Activated T-cell treated with anti-CD3 and anti-CD28 coated beads, Interleukin-2, amount 50 U/mL, for 24 hours (primary cell): ENCODE measurements at regions not wholly inside any gene's neighbourhood (a gene's known extent, or its start where the extent isn't known, plus 50 kb on each side); places are given as distances from the start of the nearest gene placed in this dataset.

Experiments
- DNase-seq: peaks from one replicate; pipeline ENCODE4 v3.0.0-alpha.2; 2020
- H3K27ac Mint-ChIP-seq: 2 replicates; pipeline ENCODE4 v1.8.0; 2020; ENCODE audit warnings: mild to moderate bottlenecking, mixed read lengths
- H3K27me3 Mint-ChIP-seq: 2 replicates; pipeline ENCODE4 v1.8.0; 2020; ENCODE audit warnings: mixed read lengths
- H3K36me3 Mint-ChIP-seq: 2 replicates; pipeline ENCODE4 v1.8.0; 2020; ENCODE audit warnings: low read depth, mixed read lengths
- H3K4me1 Mint-ChIP-seq: 2 replicates; pipeline ENCODE4 v1.8.0; 2020; ENCODE audit warnings: low read depth, mixed read lengths
- H3K4me3 Mint-ChIP-seq: 2 replicates; pipeline ENCODE4 v1.8.0; 2020; ENCODE audit warnings: mild to moderate bottlenecking, moderate library complexity, mixed read lengths
- H3K9me3 Mint-ChIP-seq: 2 replicates; pipeline ENCODE4 v1.8.0; 2020; ENCODE audit warnings: mixed read lengths

- DNase-seq = no peak
- H3K27ac Mint-ChIP-seq = no peak overlapping the region
- peaks cover 3% of the 10 kb centered on the region for H3K9me3 Mint-ChIP-seq
- no peaks in the 10 kb centered on the region for H3K4me1 Mint-ChIP-seq
- H3K36me3 Mint-ChIP-seq = no peaks in the 10 kb centered on the region
- no peak overlapping the region for H3K4me3 Mint-ChIP-seq
- no peaks in the 10 kb centered on the region for H3K27me3 Mint-ChIP-seq
These were observed 333.6 kb upstream of the FAM241A start for GRCh38 chr4:111811661-111812060.

GRCh38 chr4:111812114-111812513 lies 333.1 kb upstream of the FAM241A start:
- Mint-ChIP-seq H3K4me1 (no peaks in the 10 kb centered on the region), H3K9me3 (peaks cover 4% of the 10 kb centered on the region), H3K27ac (no peak overlapping the region), H3K27me3 (no peaks in the 10 kb centered on the region), H3K36me3 (no peaks in the 10 kb centered on the region), H3K4me3 (no peak overlapping the region)
- no peak for DNase-seq

GRCh38 chr4:111812760-111813159 lies 332.5 kb upstream of the FAM241A start:
- H3K4me1 Mint-ChIP-seq = no peaks in the 10 kb centered on the region
- peaks cover 4% of the 10 kb centered on the region for H3K9me3 Mint-ChIP-seq
- DNase-seq = no peak
- no peak overlapping the region for H3K4me3 Mint-ChIP-seq
- no peaks in the 10 kb centered on the region for H3K27me3 Mint-ChIP-seq
- no peak overlapping the region for H3K27ac Mint-ChIP-seq
- no peaks in the 10 kb centered on the region for H3K36me3 Mint-ChIP-seq

- Mint-ChIP-seq H3K4me3 (no peak overlapping the region), H3K27ac (no peak overlapping the region), H3K9me3 (peaks cover 4% of the 10 kb centered on the region), H3K36me3 (no peaks in the 10 kb centered on the region), H3K27me3 (no peaks in the 10 kb centered on the region), H3K4me1 (no peaks in the 10 kb centered on the region)
- no peak for DNase-seq
These were observed 331.6 kb upstream of the FAM241A start for GRCh38 chr4:111813555-111814140.

GRCh38 chr4:111814961-111815360 lies 330.3 kb upstream of the FAM241A start:
- no peak overlapping the region for H3K4me3 Mint-ChIP-seq
- H3K27me3 Mint-ChIP-seq = no peaks in the 10 kb centered on the region
- H3K36me3 Mint-ChIP-seq = no peaks in the 10 kb centered on the region
- peaks cover 7% of the 10 kb centered on the region for H3K9me3 Mint-ChIP-seq
- DNase-seq = no peak
- H3K4me1 Mint-ChIP-seq = no peaks in the 10 kb centered on the region
- H3K27ac Mint-ChIP-seq = no peak overlapping the region

- Mint-ChIP-seq H3K27me3 (no peaks in the 10 kb centered on the region), H3K36me3 (no peaks in the 10 kb centered on the region), H3K27ac (no peak overlapping the region)
These were observed 323.9 kb upstream of the FAM241A start for GRCh38 chr4:111821342-111821741.

GRCh38 chr4:111836601-111837000 lies 308.7 kb upstream of the FAM241A start:
- H3K9me3 Mint-ChIP-seq = no peaks in the 10 kb centered on the region

More at GRCh38 chr4:111821342-111821741, 323.9 kb upstream of the FAM241A start:
- no peak for DNase-seq
- H3K4me3 Mint-ChIP-seq = no peak overlapping the region
- H3K4me1 Mint-ChIP-seq = no peaks in the 10 kb centered on the region
- H3K9me3 Mint-ChIP-seq = peaks cover 9% of the 10 kb centered on the region

GRCh38 chr4:111837761-111838160 lies 307.5 kb upstream of the FAM241A start:
- H3K36me3 Mint-ChIP-seq = no peaks in the 10 kb centered on the region
- no peaks in the 10 kb centered on the region for H3K27me3 Mint-ChIP-seq
- no peak for DNase-seq
- H3K4me3 Mint-ChIP-seq = no peak overlapping the region
- H3K27ac Mint-ChIP-seq = no peak overlapping the region
- H3K9me3 Mint-ChIP-seq = no peaks in the 10 kb centered on the region
- H3K4me1 Mint-ChIP-seq = no peaks in the 10 kb centered on the region

More at GRCh38 chr4:111836601-111837000, 308.7 kb upstream of the FAM241A start:
- Mint-ChIP-seq H3K36me3 (no peaks in the 10 kb centered on the region), H3K4me1 (no peaks in the 10 kb centered on the region), H3K4me3 (no peak overlapping the region), H3K27me3 (no peaks in the 10 kb centered on the region), H3K27ac (no peak overlapping the region)
- no peak for DNase-seq

GRCh38 chr4:111838406-111838930 lies 306.8 kb upstream of the FAM241A start:
- H3K36me3 Mint-ChIP-seq = no peaks in the 10 kb centered on the region
- H3K4me1 Mint-ChIP-seq = no peaks in the 10 kb centered on the region
- H3K27me3 Mint-ChIP-seq = no peaks in the 10 kb centered on the region
- no peak for DNase-seq
- H3K9me3 Mint-ChIP-seq = no peaks in the 10 kb centered on the region
- no peak overlapping the region for H3K27ac Mint-ChIP-seq
- H3K4me3 Mint-ChIP-seq = no peak overlapping the region

GRCh38 chr4:111839141-111839540 lies 306.1 kb upstream of the FAM241A start:
- no peak overlapping the region for H3K27ac Mint-ChIP-seq
- no peaks in the 10 kb centered on the region for H3K9me3 Mint-ChIP-seq
- H3K27me3 Mint-ChIP-seq = no peaks in the 10 kb centered on the region
- DNase-seq = no peak
- no peak overlapping the region for H3K4me3 Mint-ChIP-seq
- no peaks in the 10 kb centered on the region for H3K4me1 Mint-ChIP-seq
- no peaks in the 10 kb centered on the region for H3K36me3 Mint-ChIP-seq

- no peak overlapping the region for H3K4me3 Mint-ChIP-seq
These were observed 302.9 kb upstream of the FAM241A start for GRCh38 chr4:111842336-111842735.

GRCh38 chr4:111847296-111848008 lies 297.8 kb upstream of the FAM241A start:
- Mint-ChIP-seq H3K9me3 (peaks cover 6% of the 10 kb centered on the region), H3K4me1 (no peaks in the 10 kb centered on the region), H3K27me3 (no peaks in the 10 kb centered on the region), H3K36me3 (no peaks in the 10 kb centered on the region), H3K27ac (no peak overlapping the region), H3K4me3 (no peak overlapping the region)
- DNase-seq = no peak

More at GRCh38 chr4:111842336-111842735, 302.9 kb upstream of the FAM241A start:
- H3K27ac Mint-ChIP-seq = no peak overlapping the region
- H3K4me1 Mint-ChIP-seq = no peaks in the 10 kb centered on the region
- no peaks in the 10 kb centered on the region for H3K27me3 Mint-ChIP-seq
- peaks cover 6% of the 10 kb centered on the region for H3K9me3 Mint-ChIP-seq
- H3K36me3 Mint-ChIP-seq = no peaks in the 10 kb centered on the region
- DNase-seq = no peak

GRCh38 chr4:111849746-111850284 lies 295.4 kb upstream of the FAM241A start:
- Mint-ChIP-seq H3K4me1 (no peaks in the 10 kb centered on the region), H3K27ac (no peak overlapping the region), H3K36me3 (no peaks in the 10 kb centered on the region), H3K4me3 (no peak overlapping the region), H3K9me3 (peaks cover 6% of the 10 kb centered on the region), H3K27me3 (no peaks in the 10 kb centered on the region)
- no peak for DNase-seq

- DNase-seq = no peak
- H3K27ac Mint-ChIP-seq = no peak overlapping the region
- no peaks in the 10 kb centered on the region for H3K36me3 Mint-ChIP-seq
- no peaks in the 10 kb centered on the region for H3K27me3 Mint-ChIP-seq
- no peaks in the 10 kb centered on the region for H3K4me1 Mint-ChIP-seq
- no peaks in the 10 kb centered on the region for H3K9me3 Mint-ChIP-seq
- no peak overlapping the region for H3K4me3 Mint-ChIP-seq
These were observed 290.7 kb upstream of the FAM241A start for GRCh38 chr4:111854494-111855087.

GRCh38 chr4:111855308-111855707 lies 289.9 kb upstream of the FAM241A start:
- Mint-ChIP-seq H3K9me3 (no peaks in the 10 kb centered on the region), H3K4me3 (no peak overlapping the region), H3K36me3 (no peaks in the 10 kb centered on the region), H3K27me3 (no peaks in the 10 kb centered on the region), H3K27ac (no peak overlapping the region), H3K4me1 (no peaks in the 10 kb centered on the region)
- DNase-seq = no peak
